ENCODE measurements at regions not wholly inside any gene's neighbourhood (a gene's known extent, or its start where the extent isn't known, plus 50 kb on each side); places are given as distances from the start of the nearest gene placed in this dataset.

DNA sequence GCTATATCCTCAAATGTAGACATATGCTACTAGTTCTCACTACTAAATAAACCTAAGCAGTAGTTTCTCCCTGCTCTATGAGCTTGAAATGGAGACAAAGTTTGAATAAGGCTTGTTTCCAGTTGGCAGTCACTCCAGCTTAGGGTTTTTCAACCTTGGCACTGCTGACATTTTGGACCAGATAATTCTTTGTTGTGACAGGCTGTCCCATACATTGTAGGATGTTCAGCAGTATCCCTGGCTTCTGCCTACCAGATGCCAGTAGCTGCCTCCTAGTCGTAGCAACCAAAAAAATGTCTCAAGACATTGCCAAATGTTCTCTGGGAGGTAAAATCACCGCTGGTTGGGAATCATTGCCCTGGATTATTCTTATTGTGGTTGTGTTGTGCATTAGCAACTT is 182.7 kb upstream of the PARD3B start:
- Histone ChIP-seq H4K20me1 (ENCODE audit: insufficient read depth, low read length) (no peaks in the 10 kb centered on the region), H3K79me2 (ENCODE audit: low read length) (no peaks in the 10 kb centered on the region), H3K9me2 (replicated peaks; ENCODE audit: insufficient read depth, low read length) (no peaks in the 10 kb centered on the region), H3K4me2 (ENCODE audit: low read depth, low read length) (no peak overlapping the region), H3K9ac (ENCODE audit: low read length) (no peak overlapping the region), H3F3A (ENCODE audit: insufficient read depth, low read length) (no peaks in the 10 kb centered on the region), H3K4me1 (ENCODE audit: low read length) (no peaks in the 10 kb centered on the region), H3K27ac (ENCODE audit: low read length) (no peak overlapping the region), H3K27me3 (replicated peaks; ENCODE audit: insufficient read depth, low read length) (no peaks in the 10 kb centered on the region), H3K4me3 (ENCODE audit: low read length) (no peak overlapping the region), H3K9me3 (replicated peaks; ENCODE audit: insufficient read depth, low read length) (no peaks in the 10 kb centered on the region), H3K36me3 (replicated peaks; ENCODE audit: insufficient read depth, low read length) (no peaks in the 10 kb centered on the region), H2AFZ (ENCODE audit: low read length) (no peak overlapping the region)
- no peak for TF ChIP-seq EZH2 (optimal IDR thresholded peaks at IDR 0.05; ENCODE audit: low read depth, low read length)
- no peak for TF ChIP-seq CTCF (IDR thresholded peaks at IDR 0.05; ENCODE audit: low read length)
- no peak for TF ChIP-seq EZH2phosphoT487 (IDR thresholded peaks at IDR 0.05; ENCODE audit: low read length)
- no peak for DNase-seq

DNA sequence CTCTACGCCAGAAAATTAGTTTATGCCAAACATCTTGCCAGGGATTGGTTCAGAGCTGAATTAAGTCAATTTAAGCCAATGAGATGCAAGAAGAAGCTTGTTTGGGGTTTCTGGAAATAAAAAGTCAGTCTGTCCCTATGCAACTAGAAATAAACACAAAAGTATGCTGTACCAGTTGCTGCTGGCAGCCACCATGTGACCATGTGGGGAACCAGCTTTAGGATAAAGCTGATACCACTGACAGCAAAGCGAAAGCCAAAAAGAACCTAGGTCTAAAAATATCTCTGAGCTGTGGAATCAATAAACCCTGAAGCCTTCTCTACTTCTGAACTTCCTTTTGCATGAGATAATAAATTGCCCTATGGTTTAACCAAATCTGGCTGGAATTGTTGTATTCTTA is 181.8 kb upstream of the PARD3B start:
- no peak overlapping the region for H3K4me3 ChIP-seq (ENCODE audit: low read length)
- no peaks in the 10 kb centered on the region for H3K36me3 ChIP-seq (replicated peaks; ENCODE audit: insufficient read depth, low read length)
- H3K4me1 ChIP-seq (ENCODE audit: low read length), result no peaks in the 10 kb centered on the region

GRCh38 chr2:204364860-204365535 is 180.3 kb upstream of the PARD3B start:
- TF ChIP-seq EZH2 (optimal IDR thresholded peaks at IDR 0.05; ENCODE audit: low read depth, low read length) (no peak), CTCF (IDR thresholded peaks at IDR 0.05; ENCODE audit: low read length) (no peak), EZH2phosphoT487 (IDR thresholded peaks at IDR 0.05; ENCODE audit: low read length) (no peak)
- no peak overlapping the region for H2AFZ ChIP-seq (ENCODE audit: low read length)
- no peaks in the 10 kb centered on the region for H3K9me2 ChIP-seq (replicated peaks; ENCODE audit: insufficient read depth, low read length)
- no peaks in the 10 kb centered on the region for H3K27me3 ChIP-seq (replicated peaks; ENCODE audit: insufficient read depth, low read length)
- no peak overlapping the region for H3K4me3 ChIP-seq (ENCODE audit: low read length)
- H3K9me3 ChIP-seq (replicated peaks; ENCODE audit: insufficient read depth, low read length), result no peaks in the 10 kb centered on the region
- no peaks in the 10 kb centered on the region for H3K36me3 ChIP-seq (replicated peaks; ENCODE audit: insufficient read depth, low read length)
- DNase-seq, result no peak
- no peaks in the 10 kb centered on the region for H3K79me2 ChIP-seq (ENCODE audit: low read length)
- H3K27ac ChIP-seq (ENCODE audit: low read length), result no peak overlapping the region
- H3F3A ChIP-seq (ENCODE audit: insufficient read depth, low read length), result no peaks in the 10 kb centered on the region
- no peaks in the 10 kb centered on the region for H4K20me1 ChIP-seq (ENCODE audit: insufficient read depth, low read length)
- no peak overlapping the region for H3K9ac ChIP-seq (ENCODE audit: low read length)
- no peak overlapping the region for H3K4me2 ChIP-seq (ENCODE audit: low read depth, low read length)
- no peaks in the 10 kb centered on the region for H3K4me1 ChIP-seq (ENCODE audit: low read length)

More for the DNA sequence above, 181.8 kb upstream of the PARD3B start:
- H3K9me2 ChIP-seq (replicated peaks; ENCODE audit: insufficient read depth, low read length), result no peaks in the 10 kb centered on the region
- H3K4me2 ChIP-seq (ENCODE audit: low read depth, low read length), result no peak overlapping the region
- no peaks in the 10 kb centered on the region for H4K20me1 ChIP-seq (ENCODE audit: insufficient read depth, low read length)
- H3K79me2 ChIP-seq (ENCODE audit: low read length), result no peaks in the 10 kb centered on the region
- DNase-seq, result no peak
- H3F3A ChIP-seq (ENCODE audit: insufficient read depth, low read length), result no peaks in the 10 kb centered on the region
- no peaks in the 10 kb centered on the region for H3K27me3 ChIP-seq (replicated peaks; ENCODE audit: insufficient read depth, low read length)
- no peak overlapping the region for H3K27ac ChIP-seq (ENCODE audit: low read length)
- TF ChIP-seq EZH2 (optimal IDR thresholded peaks at IDR 0.05; ENCODE audit: low read depth, low read length) (no peak), EZH2phosphoT487 (IDR thresholded peaks at IDR 0.05; ENCODE audit: low read length) (no peak), CTCF (IDR thresholded peaks at IDR 0.05; ENCODE audit: low read length) (no peak)
- no peak overlapping the region for H2AFZ ChIP-seq (ENCODE audit: low read length)
- no peak overlapping the region for H3K9ac ChIP-seq (ENCODE audit: low read length)
- no peaks in the 10 kb centered on the region for H3K9me3 ChIP-seq (replicated peaks; ENCODE audit: insufficient read depth, low read length)
